Stomach (tissue), 4 donors: ENCODE measurements at regions not wholly inside any gene's neighbourhood (a gene's known extent, or its start where the extent isn't known, plus 50 kb on each side); places are given as distances from the start of the nearest gene placed in this dataset.
"Not testable (repeated sequence)": the region's sequence is repeated elsewhere in the genome, so short reads cannot be mapped to it uniquely, and the experiment has no call there.

ENCODE experiments used
- EP300 ChIP-seq: sonication (generic); formaldehyde crosslinking; IDR thresholded peaks from one replicate; pipeline ENCODE4 v1.6.1; 2017; ENCODE audit warnings: antibody characterized with exemption
- TF ChIP-seq, protein P1 (sequence below), 7 experiments: fragments of 450-650 bp in 4 of 7; fragments of 200-600 bp in 3 of 7; sonication (generic) in 3 of 7; IDR thresholded peaks; one replicate each; pipeline ENCODE4 v1.5.1; 2016 to 2019; ENCODE audit warnings: antibody characterized with exemption in 7 of 7, control low read depth in 2 of 7, mild to moderate bottlenecking in 1 of 7

DNA sequence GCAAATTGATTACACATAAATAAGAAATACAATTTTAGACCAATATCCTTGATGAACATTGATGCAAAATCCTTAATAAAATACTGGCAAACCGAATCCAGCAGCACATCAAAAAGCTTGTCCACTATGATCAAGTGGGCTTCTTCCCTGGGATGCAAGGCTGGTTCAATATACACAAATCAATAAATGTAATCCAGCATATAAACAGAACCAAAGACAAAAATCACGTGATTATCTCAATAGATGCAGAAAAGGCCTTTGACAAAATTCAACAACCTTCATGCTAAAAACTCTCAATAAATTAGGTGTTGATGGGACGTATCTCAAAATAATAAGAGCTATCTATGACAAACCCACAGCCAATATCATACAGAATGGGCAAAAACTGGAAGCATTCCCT lies 624.2 kb upstream of the KCND2 start:
- TF ChIP-seq, protein P1, sequence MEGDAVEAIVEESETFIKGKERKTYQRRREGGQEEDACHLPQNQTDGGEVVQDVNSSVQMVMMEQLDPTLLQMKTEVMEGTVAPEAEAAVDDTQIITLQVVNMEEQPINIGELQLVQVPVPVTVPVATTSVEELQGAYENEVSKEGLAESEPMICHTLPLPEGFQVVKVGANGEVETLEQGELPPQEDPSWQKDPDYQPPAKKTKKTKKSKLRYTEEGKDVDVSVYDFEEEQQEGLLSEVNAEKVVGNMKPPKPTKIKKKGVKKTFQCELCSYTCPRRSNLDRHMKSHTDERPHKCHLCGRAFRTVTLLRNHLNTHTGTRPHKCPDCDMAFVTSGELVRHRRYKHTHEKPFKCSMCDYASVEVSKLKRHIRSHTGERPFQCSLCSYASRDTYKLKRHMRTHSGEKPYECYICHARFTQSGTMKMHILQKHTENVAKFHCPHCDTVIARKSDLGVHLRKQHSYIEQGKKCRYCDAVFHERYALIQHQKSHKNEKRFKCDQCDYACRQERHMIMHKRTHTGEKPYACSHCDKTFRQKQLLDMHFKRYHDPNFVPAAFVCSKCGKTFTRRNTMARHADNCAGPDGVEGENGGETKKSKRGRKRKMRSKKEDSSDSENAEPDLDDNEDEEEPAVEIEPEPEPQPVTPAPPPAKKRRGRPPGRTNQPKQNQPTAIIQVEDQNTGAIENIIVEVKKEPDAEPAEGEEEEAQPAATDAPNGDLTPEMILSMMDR (IDR thresholded peaks at IDR 0.05), result not testable (repeated sequence)
- not testable (repeated sequence) for TF ChIP-seq EP300
